ENCODE measurements at regions not wholly inside any gene's neighbourhood (a gene's known extent, or its start where the extent isn't known, plus 50 kb on each side); places are given as distances from the start of the nearest gene placed in this dataset.

- no peak overlapping the region for H3K27ac ChIP-seq
- no peaks in the 10 kb centered on the region for H4K20me1 ChIP-seq (ENCODE audit: insufficient read depth, poor library complexity, severe bottlenecking)
- H3K9me3 ChIP-seq (ENCODE audit: low read depth) = no peaks in the 10 kb centered on the region
- no peaks in the 10 kb centered on the region for H3K9me2 ChIP-seq (replicated peaks; ENCODE audit: insufficient read depth)
- H2AFZ ChIP-seq = no peak overlapping the region
- H3K79me2 ChIP-seq = no peaks in the 10 kb centered on the region
- DNase-seq (ENCODE audit: low spot score) = no peak
- H3K4me3 ChIP-seq = no peak overlapping the region
- 88% methylated on average over 9 of the region's 9 CpGs for WGBS (ENCODE audit: low lambda C conversion rate, missing lambda C conversion rate)
- no peak for TF ChIP-seq CTCF (IDR thresholded peaks at IDR 0.05; ENCODE audit: poor library complexity)
- no peak for TF ChIP-seq EZH2phosphoT487 (IDR thresholded peaks at IDR 0.05; ENCODE audit: low read depth, severe bottlenecking, unreplicated experiment)
- no peak for TF ChIP-seq EZH2 (IDR thresholded peaks at IDR 0.05; ENCODE audit: borderline replicate concordance)
- no peaks in the 10 kb centered on the region for H3K4me1 ChIP-seq (ENCODE audit: insufficient read depth)
- no peaks in the 10 kb centered on the region for H3K27me3 ChIP-seq
- H3K36me3 ChIP-seq (replicated peaks; ENCODE audit: insufficient read depth, low read depth) = no peaks in the 10 kb centered on the region
- H3K4me2 ChIP-seq = no peak overlapping the region
Observed at GRCh38 chr10:64097391-64098122, 576.4 kb downstream of the REEP3 start.

- no peaks in the 10 kb centered on the region for H3K27me3 ChIP-seq
- H3K79me2 ChIP-seq = no peaks in the 10 kb centered on the region
- H3K36me3 ChIP-seq (replicated peaks; ENCODE audit: insufficient read depth, low read depth) = no peaks in the 10 kb centered on the region
- H3K4me3 ChIP-seq = no peak overlapping the region
- DNase-seq (ENCODE audit: low spot score) = no peak
- H4K20me1 ChIP-seq (ENCODE audit: insufficient read depth, poor library complexity, severe bottlenecking) = no peaks in the 10 kb centered on the region
- H3K27ac ChIP-seq = no peak overlapping the region
- no peak for TF ChIP-seq EZH2phosphoT487 (IDR thresholded peaks at IDR 0.05; ENCODE audit: low read depth, severe bottlenecking, unreplicated experiment)
- TF ChIP-seq CTCF (IDR thresholded peaks at IDR 0.05; ENCODE audit: poor library complexity) = no peak
- TF ChIP-seq EZH2 (IDR thresholded peaks at IDR 0.05; ENCODE audit: borderline replicate concordance) = no peak
- no peak overlapping the region for H2AFZ ChIP-seq
- H3K4me2 ChIP-seq = no peak overlapping the region
- no peaks in the 10 kb centered on the region for H3K9me2 ChIP-seq (replicated peaks; ENCODE audit: insufficient read depth)
- no peaks in the 10 kb centered on the region for H3K4me1 ChIP-seq (ENCODE audit: insufficient read depth)
- WGBS (ENCODE audit: low lambda C conversion rate, missing lambda C conversion rate) = 100% methylated on average over 1 of the region's 1 CpG
- no peaks in the 10 kb centered on the region for H3K9me3 ChIP-seq (ENCODE audit: low read depth)
Observed at GRCh38 chr10:64098994-64099393, 577.8 kb downstream of the REEP3 start.

- H2AFZ ChIP-seq = no peak overlapping the region
- H3K4me2 ChIP-seq = no peak overlapping the region
- H4K20me1 ChIP-seq (ENCODE audit: insufficient read depth, poor library complexity, severe bottlenecking) = no peaks in the 10 kb centered on the region
- no peak overlapping the region for H3K27ac ChIP-seq
- TF ChIP-seq CTCF (IDR thresholded peaks at IDR 0.05; ENCODE audit: poor library complexity) (no peak), EZH2phosphoT487 (IDR thresholded peaks at IDR 0.05; ENCODE audit: low read depth, severe bottlenecking, unreplicated experiment) (no peak), EZH2 (IDR thresholded peaks at IDR 0.05; ENCODE audit: borderline replicate concordance) (no peak)
- no peaks in the 10 kb centered on the region for H3K9me2 ChIP-seq (replicated peaks; ENCODE audit: insufficient read depth)
- H3K4me3 ChIP-seq = no peak overlapping the region
- no peaks in the 10 kb centered on the region for H3K27me3 ChIP-seq
- no peaks in the 10 kb centered on the region for H3K36me3 ChIP-seq (replicated peaks; ENCODE audit: insufficient read depth, low read depth)
- 68% methylated on average over 3 of the region's 3 CpGs for WGBS (ENCODE audit: low lambda C conversion rate, missing lambda C conversion rate)
- DNase-seq (ENCODE audit: low spot score) = peak; percentile 27
- no peaks in the 10 kb centered on the region for H3K9me3 ChIP-seq (ENCODE audit: low read depth)
- H3K79me2 ChIP-seq = no peaks in the 10 kb centered on the region
- H3K4me1 ChIP-seq (ENCODE audit: insufficient read depth) = no peaks in the 10 kb centered on the region
Observed at GRCh38 chr10:64101606-64102263, 580.5 kb downstream of the REEP3 start.

Data from hepatocyte (in vitro differentiated cells).